ENCODE measurements at regions not wholly inside any gene's neighbourhood (a gene's known extent, or its start where the extent isn't known, plus 50 kb on each side); places are given as distances from the start of the nearest gene placed in this dataset.

DNA sequence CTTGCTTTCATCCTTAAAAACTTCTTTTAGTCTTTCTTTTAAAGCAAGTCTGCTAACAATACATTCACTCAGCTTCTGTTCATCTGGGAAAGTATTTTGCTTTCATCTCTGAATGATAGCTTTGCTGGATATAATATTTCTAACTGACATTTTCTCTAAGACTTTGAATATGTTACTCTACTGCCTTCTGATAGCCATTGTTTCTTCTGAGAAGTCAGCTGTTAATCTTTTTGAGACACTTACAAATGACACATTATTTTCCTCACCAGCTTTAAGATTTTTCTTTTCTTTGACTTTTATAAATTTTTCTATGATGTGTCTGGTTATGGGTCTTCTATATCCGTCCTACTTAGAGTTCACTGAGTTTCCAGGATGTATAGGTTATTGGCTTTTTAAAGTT is 643.1 kb downstream of the KCNA4 start:
- H3K27ac ChIP-seq = no peak overlapping the region
- H3K27me3 ChIP-seq (ENCODE audit: insufficient read depth in 3 of 3, low read length in 2 of 3) = no peaks in the 10 kb centered on the region
- H3K9me3 ChIP-seq = no peaks in the 10 kb centered on the region
- no peak for ATAC-seq
- intact Hi-C loops (cut with DNase I) = no loop called here
- no peak for DNase-seq
- no peaks in the 10 kb centered on the region for H3K4me1 ChIP-seq
- 53 to 64% (median 58%) methylated on average over 1 of the region's 1 CpG for WGBS, 3 donors
- TF ChIP-seq, protein P1, sequence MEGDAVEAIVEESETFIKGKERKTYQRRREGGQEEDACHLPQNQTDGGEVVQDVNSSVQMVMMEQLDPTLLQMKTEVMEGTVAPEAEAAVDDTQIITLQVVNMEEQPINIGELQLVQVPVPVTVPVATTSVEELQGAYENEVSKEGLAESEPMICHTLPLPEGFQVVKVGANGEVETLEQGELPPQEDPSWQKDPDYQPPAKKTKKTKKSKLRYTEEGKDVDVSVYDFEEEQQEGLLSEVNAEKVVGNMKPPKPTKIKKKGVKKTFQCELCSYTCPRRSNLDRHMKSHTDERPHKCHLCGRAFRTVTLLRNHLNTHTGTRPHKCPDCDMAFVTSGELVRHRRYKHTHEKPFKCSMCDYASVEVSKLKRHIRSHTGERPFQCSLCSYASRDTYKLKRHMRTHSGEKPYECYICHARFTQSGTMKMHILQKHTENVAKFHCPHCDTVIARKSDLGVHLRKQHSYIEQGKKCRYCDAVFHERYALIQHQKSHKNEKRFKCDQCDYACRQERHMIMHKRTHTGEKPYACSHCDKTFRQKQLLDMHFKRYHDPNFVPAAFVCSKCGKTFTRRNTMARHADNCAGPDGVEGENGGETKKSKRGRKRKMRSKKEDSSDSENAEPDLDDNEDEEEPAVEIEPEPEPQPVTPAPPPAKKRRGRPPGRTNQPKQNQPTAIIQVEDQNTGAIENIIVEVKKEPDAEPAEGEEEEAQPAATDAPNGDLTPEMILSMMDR (IDR thresholded peaks at IDR 0.05) = no peak
- H3K4me3 ChIP-seq = no peak overlapping the region
- H3K36me3 ChIP-seq (ENCODE audit: insufficient read depth in 1 of 2, low read depth in 1 of 2) = no peaks in the 10 kb centered on the region

DNA sequence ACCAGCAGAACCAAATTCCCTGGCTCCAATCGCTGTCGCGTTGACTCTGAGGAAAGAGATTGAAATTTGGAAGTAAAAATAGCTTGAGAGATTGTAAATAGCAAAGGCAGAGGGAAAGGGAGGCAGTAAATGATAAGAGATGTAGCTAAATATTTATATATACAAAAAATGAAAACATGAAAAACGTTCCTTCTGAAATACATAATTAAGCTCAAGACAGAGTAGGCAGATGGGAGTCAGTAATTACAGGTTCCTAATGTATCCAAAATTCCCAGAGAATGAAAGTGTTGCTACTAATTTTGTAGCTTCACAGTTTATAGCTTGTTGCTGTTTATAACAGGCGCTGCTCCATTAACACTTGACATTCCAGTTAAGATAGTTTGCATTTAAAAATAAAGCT is 648.7 kb downstream of the KCNA4 start:
- TF ChIP-seq, protein P1 (IDR thresholded peaks at IDR 0.05) = no peak
- ATAC-seq = no peak
- Histone ChIP-seq H3K27me3 (ENCODE audit: insufficient read depth in 3 of 3, low read length in 2 of 3) (no peaks in the 10 kb centered on the region), H3K4me3 (no peak overlapping the region), H3K4me1 (no peaks in the 10 kb centered on the region), H3K27ac (no peak overlapping the region), H3K9me3 (no peaks in the 10 kb centered on the region), H3K36me3 (ENCODE audit: insufficient read depth in 1 of 2, low read depth in 1 of 2) (no peaks in the 10 kb centered on the region)
- WGBS, 3 donors = 70 to 71% (median 71%) methylated on average over 5 of the region's 5 CpGs
- no peak for DNase-seq
- intact Hi-C loops (cut with DNase I) = loop anchor here in 1 of 2 donors (5.0 kb wide), 1 partner anchor 396 kb away; no protein-coding TSS in a partner anchor

DNA sequence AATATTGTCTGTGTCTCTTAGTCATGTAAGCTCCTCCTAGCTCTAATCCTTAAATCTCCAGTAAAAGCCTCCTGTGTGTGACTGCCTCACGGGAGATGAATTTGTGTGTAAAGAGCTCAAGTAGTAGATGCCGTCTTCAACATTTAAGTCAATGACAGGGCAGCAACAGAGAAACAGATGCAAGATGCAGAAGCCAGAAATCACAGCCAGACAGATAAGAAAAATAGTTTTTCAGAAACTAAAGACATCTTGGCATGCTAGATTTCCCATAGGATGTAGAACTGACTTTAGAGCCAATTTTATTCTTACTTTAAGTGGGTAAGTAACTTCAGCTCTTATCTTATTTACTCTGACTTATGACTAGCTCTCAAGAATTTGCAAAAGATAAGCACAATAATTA is 652.8 kb downstream of the KCNA4 start:
- TF ChIP-seq, protein P1 (IDR thresholded peaks at IDR 0.05) = no peak
- 54 to 69% (median 59%) methylated on average over 2 of the region's 2 CpGs for WGBS, 3 donors
- Histone ChIP-seq H3K36me3 (ENCODE audit: insufficient read depth in 1 of 2, low read depth in 1 of 2) (no peaks in the 10 kb centered on the region), H3K4me3 (no peak overlapping the region), H3K9me3 (no peaks in the 10 kb centered on the region), H3K27ac (no peak overlapping the region), H3K4me1 (no peaks in the 10 kb centered on the region), H3K27me3 (ENCODE audit: insufficient read depth in 3 of 3, low read length in 2 of 3) (no peaks in the 10 kb centered on the region)
- intact Hi-C loops (cut with DNase I) = no loop called here
- ATAC-seq (no peak), DNase-seq (no peak)

DNA sequence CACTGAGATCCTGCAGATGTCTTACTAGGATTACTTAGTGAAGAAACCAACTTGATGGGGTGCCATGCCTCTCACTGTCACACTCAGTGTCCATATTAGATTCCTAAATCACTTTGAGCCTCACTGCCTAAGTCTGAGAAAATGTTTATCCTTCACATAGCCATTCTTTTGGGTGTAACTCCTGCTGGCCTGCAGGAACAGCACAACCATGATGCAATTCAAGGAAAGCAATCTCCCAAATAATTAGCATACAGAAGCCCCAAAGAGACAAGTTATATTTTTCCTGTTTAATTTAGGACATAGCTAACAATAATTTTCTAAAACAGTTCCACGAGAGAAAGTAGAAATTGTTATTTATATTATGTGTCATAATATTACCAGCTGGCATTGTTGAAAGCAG is 655.5 kb downstream of the KCNA4 start:
- no peak for DNase-seq
- TF ChIP-seq, protein P1 (IDR thresholded peaks at IDR 0.05) = no peak
- no peaks in the 10 kb centered on the region for H3K27me3 ChIP-seq (ENCODE audit: insufficient read depth in 3 of 3, low read length in 2 of 3)
- H3K27ac ChIP-seq = no peak overlapping the region
- H3K9me3 ChIP-seq = no peaks in the 10 kb centered on the region
- H3K36me3 ChIP-seq (ENCODE audit: insufficient read depth in 1 of 2, low read depth in 1 of 2) = no peaks in the 10 kb centered on the region
- H3K4me3 ChIP-seq = no peak overlapping the region
- intact Hi-C loops (cut with DNase I) = no loop called here
- WGBS, 3 donors = 63 to 75% (median 70%) methylated on average over 1 of the region's 1 CpG
- no peaks in the 10 kb centered on the region for H3K4me1 ChIP-seq
- no peak for ATAC-seq

DNA sequence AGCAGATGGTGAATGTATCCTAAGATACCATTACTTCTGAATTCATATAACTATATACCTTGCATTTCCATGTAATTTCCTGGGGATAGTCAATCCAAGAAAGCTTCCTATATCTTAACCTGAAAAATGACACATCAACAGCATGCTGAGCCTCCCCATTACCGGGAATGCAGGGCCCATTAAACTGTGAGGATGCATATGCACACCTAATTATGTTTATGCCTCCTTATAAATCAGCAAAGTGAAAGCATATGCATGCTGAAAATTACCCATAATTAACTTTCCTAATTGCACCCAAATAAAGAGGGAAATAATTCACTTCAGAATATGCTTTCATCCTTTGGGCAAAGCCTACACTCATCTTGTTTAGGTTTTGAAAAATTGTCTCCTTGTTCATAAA is 663.0 kb downstream of the KCNA4 start:
- intact Hi-C loops (cut with DNase I) = no loop called here
- DNase-seq (no peak), ATAC-seq (no peak)
- no peak overlapping the region for H3K27ac ChIP-seq
- H3K9me3 ChIP-seq = no peaks in the 10 kb centered on the region
- 51 to 58% (median 56%) methylated on average over 1 of the region's 1 CpG for WGBS, 3 donors
- no peak overlapping the region for H3K4me3 ChIP-seq
- TF ChIP-seq, protein P1 (IDR thresholded peaks at IDR 0.05) = no peak
- H3K27me3 ChIP-seq (ENCODE audit: insufficient read depth in 3 of 3, low read length in 2 of 3) = no peaks in the 10 kb centered on the region
- H3K4me1 ChIP-seq = no peaks in the 10 kb centered on the region
- no peaks in the 10 kb centered on the region for H3K36me3 ChIP-seq (ENCODE audit: insufficient read depth in 1 of 2, low read depth in 1 of 2)

Measured in psoas muscle (tissue), 7 donors.